ENCODE measurements at regions not wholly inside any gene's neighbourhood (a gene's known extent, or its start where the extent isn't known, plus 50 kb on each side); places are given as distances from the start of the nearest gene placed in this dataset.

GRCh38 chr18:78145096-78145495 lies 834.5 kb upstream of the SALL3 start:
- H3K4me3 ChIP-seq (ENCODE audit: low read depth in 1 of 2, low read length in 2 of 2): no peak overlapping the region
- no peak overlapping the region for H3K4me2 ChIP-seq (ENCODE audit: insufficient read depth, low read length)
- no peaks in the 10 kb centered on the region for H4K20me1 ChIP-seq (ENCODE audit: insufficient read depth, low read length)
- no peaks in the 10 kb centered on the region for H3K27me3 ChIP-seq (ENCODE audit: insufficient read depth, low read length, poor library complexity)
- ATAC-seq (ENCODE audit: insufficient read depth, low read depth) (no peak), DNase-seq (no peak)
- no peak overlapping the region for H3K9ac ChIP-seq (ENCODE audit: low read depth, low read length)
- no peak overlapping the region for H2AFZ ChIP-seq (ENCODE audit: low read depth, low read length)
- H3K36me3 ChIP-seq (ENCODE audit: insufficient read depth, low read length): no peaks in the 10 kb centered on the region
- no peak overlapping the region for H3K27ac ChIP-seq (ENCODE audit: low read length)
- no peaks in the 10 kb centered on the region for H3K79me2 ChIP-seq (ENCODE audit: insufficient read depth, low read length)
- TF ChIP-seq, protein P1, sequence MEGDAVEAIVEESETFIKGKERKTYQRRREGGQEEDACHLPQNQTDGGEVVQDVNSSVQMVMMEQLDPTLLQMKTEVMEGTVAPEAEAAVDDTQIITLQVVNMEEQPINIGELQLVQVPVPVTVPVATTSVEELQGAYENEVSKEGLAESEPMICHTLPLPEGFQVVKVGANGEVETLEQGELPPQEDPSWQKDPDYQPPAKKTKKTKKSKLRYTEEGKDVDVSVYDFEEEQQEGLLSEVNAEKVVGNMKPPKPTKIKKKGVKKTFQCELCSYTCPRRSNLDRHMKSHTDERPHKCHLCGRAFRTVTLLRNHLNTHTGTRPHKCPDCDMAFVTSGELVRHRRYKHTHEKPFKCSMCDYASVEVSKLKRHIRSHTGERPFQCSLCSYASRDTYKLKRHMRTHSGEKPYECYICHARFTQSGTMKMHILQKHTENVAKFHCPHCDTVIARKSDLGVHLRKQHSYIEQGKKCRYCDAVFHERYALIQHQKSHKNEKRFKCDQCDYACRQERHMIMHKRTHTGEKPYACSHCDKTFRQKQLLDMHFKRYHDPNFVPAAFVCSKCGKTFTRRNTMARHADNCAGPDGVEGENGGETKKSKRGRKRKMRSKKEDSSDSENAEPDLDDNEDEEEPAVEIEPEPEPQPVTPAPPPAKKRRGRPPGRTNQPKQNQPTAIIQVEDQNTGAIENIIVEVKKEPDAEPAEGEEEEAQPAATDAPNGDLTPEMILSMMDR (IDR thresholded peaks at IDR 0.05; ENCODE audit: borderline replicate concordance, extremely low read depth, low read length, poor library complexity, severe bottlenecking): no peak
- no peak for TF ChIP-seq EZH2 (IDR thresholded peaks at IDR 0.05; ENCODE audit: borderline replicate concordance, low read depth, low read length, severe bottlenecking)
- no peaks in the 10 kb centered on the region for H3K9me3 ChIP-seq (ENCODE audit: insufficient read depth, low read length, severe bottlenecking)
- H3K4me1 ChIP-seq (ENCODE audit: insufficient read depth, low read length): no peaks in the 10 kb centered on the region

DNA sequence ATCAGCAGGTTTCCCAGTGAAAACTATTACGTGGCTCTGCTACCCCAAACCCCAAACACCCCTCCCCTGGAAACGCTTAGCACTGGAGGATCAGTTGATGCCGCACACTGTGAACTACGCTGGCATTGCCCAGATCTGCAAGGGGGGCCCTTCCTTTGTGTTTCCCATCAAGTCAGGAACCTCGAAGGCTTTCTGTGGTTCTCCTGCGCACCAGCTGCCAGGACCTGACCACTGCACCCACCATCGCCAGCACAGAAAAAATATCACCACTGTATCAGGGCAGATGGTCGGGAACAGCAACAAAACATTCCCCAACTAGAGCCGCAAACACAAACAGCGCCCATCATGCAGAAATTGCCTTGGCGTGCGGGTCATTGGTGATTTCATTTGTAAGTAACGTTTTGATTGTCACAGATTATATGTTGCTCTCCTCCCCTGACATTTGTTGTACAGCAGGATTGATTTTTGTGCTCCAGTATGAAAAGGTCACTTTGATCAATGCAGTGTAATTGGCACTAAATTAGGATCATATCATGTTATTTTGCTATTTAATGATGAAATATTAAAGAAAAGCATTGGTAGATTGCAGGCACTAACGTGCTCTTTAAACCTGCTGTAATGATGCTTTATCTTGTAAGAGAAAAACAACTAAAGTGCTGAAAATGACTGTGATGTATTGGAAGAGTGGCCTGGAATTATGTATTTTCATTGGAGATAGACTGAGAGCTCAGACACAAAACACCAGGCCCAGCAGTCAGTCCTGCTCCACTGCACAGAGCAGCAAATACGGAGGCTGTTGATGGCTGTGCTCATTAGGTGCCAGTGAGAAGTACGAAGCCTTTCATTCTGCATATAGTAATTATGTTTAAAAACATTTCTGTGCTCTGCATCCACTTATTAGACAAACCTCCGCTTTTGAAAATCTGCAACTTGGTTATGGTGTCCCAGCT lies 833.2 kb upstream of the SALL3 start:
- Histone ChIP-seq H3K4me1 (ENCODE audit: insufficient read depth, low read length) (no peaks in the 10 kb centered on the region), H2AFZ (ENCODE audit: low read depth, low read length) (no peak overlapping the region), H3K9me3 (ENCODE audit: insufficient read depth, low read length, severe bottlenecking) (no peaks in the 10 kb centered on the region), H3K9ac (ENCODE audit: low read depth, low read length) (no peak overlapping the region), H3K4me3 (ENCODE audit: low read depth in 1 of 2, low read length in 2 of 2) (no peak overlapping the region), H3K27ac (ENCODE audit: low read length) (no peak overlapping the region), H3K79me2 (ENCODE audit: insufficient read depth, low read length) (no peaks in the 10 kb centered on the region), H3K27me3 (ENCODE audit: insufficient read depth, low read length, poor library complexity) (no peaks in the 10 kb centered on the region), H3K36me3 (ENCODE audit: insufficient read depth, low read length) (no peaks in the 10 kb centered on the region), H3K4me2 (ENCODE audit: insufficient read depth, low read length) (no peak overlapping the region), H4K20me1 (ENCODE audit: insufficient read depth, low read length) (no peaks in the 10 kb centered on the region)
- DNase-seq: no peak
- no peak for TF ChIP-seq EZH2 (IDR thresholded peaks at IDR 0.05; ENCODE audit: borderline replicate concordance, low read depth, low read length, severe bottlenecking)
- TF ChIP-seq, protein P1 (IDR thresholded peaks at IDR 0.05; ENCODE audit: borderline replicate concordance, extremely low read depth, low read length, poor library complexity, severe bottlenecking): no peak
- no peak for ATAC-seq (ENCODE audit: insufficient read depth, low read depth)

GRCh38 chr18:78150590-78150989 lies 829.0 kb upstream of the SALL3 start:
- Histone ChIP-seq H3K9me3 (ENCODE audit: insufficient read depth, low read length, severe bottlenecking) (no peaks in the 10 kb centered on the region), H3K4me3 (ENCODE audit: low read depth in 1 of 2, low read length in 2 of 2) (no peak overlapping the region), H4K20me1 (ENCODE audit: insufficient read depth, low read length) (no peaks in the 10 kb centered on the region), H3K36me3 (ENCODE audit: insufficient read depth, low read length) (no peaks in the 10 kb centered on the region), H3K79me2 (ENCODE audit: insufficient read depth, low read length) (no peaks in the 10 kb centered on the region), H3K4me2 (ENCODE audit: insufficient read depth, low read length) (no peak overlapping the region), H3K27me3 (ENCODE audit: insufficient read depth, low read length, poor library complexity) (no peaks in the 10 kb centered on the region), H3K4me1 (ENCODE audit: insufficient read depth, low read length) (no peaks in the 10 kb centered on the region), H3K9ac (ENCODE audit: low read depth, low read length) (no peak overlapping the region), H3K27ac (ENCODE audit: low read length) (no peak overlapping the region), H2AFZ (ENCODE audit: low read depth, low read length) (no peak overlapping the region)
- no peak for ATAC-seq (ENCODE audit: insufficient read depth, low read depth)
- no peak for TF ChIP-seq EZH2 (IDR thresholded peaks at IDR 0.05; ENCODE audit: borderline replicate concordance, low read depth, low read length, severe bottlenecking)
- TF ChIP-seq, protein P1 (IDR thresholded peaks at IDR 0.05; ENCODE audit: borderline replicate concordance, extremely low read depth, low read length, poor library complexity, severe bottlenecking): no peak
- DNase-seq: no peak

Measured in DND-41 (cell line).